GM23338 (cell line): ENCODE measurements at regions not wholly inside any gene's neighbourhood (a gene's known extent, or its start where the extent isn't known, plus 50 kb on each side); places are given as distances from the start of the nearest gene placed in this dataset.

Experiments
- ATAC-seq: fragments of 200-7000 bp; cut with Tn5 transposase; 3 replicates; pipeline ENCODE4 v1.9.1; 2020
- DNase-seq: peaks from one replicate; pipeline ENCODE4 v3.0.0-alpha.2; 2015; ENCODE audit warnings: low spot score
- H2AFZ ChIP-seq: fragments of 200-600 bp; sonication (generic); 2 replicates; pipeline ENCODE4 v1.8.0; 2016; ENCODE audit warnings: antibody characterized with exemption, mild to moderate bottlenecking, moderate library complexity
- H3F3A ChIP-seq: fragments of 200-600 bp; sonication (generic); replicated peaks from 2 replicates; pipeline ENCODE4 v1.8.0; 2017; ENCODE audit warnings: antibody characterized with exemption, mixed run types, low read depth
- H3K27ac ChIP-seq: fragments of 200-600 bp; sonication (generic); 2 replicates; pipeline ENCODE4 v1.6.1; 2016; ENCODE audit warnings: low read depth
- H3K27me3 ChIP-seq: fragments of 200-600 bp; sonication (generic); 2 replicates; pipeline ENCODE4 v1.8.0; 2016; ENCODE audit warnings: mild to moderate bottlenecking, mixed run types, moderate library complexity; ENCODE audit not compliant: insufficient read depth
- H3K36me3 ChIP-seq: fragments of 200-600 bp; sonication (generic); 2 replicates; pipeline ENCODE4 v1.8.0; 2016; ENCODE audit warnings: mild to moderate bottlenecking; ENCODE audit not compliant: insufficient read depth
- H3K4me1 ChIP-seq: fragments of 200-600 bp; sonication (generic); 2 replicates; pipeline ENCODE4 v1.8.0; 2016; ENCODE audit warnings: mild to moderate bottlenecking, moderate library complexity; ENCODE audit not compliant: insufficient read depth
- H3K4me2 ChIP-seq: fragments of 200-600 bp; sonication (generic); 2 replicates; pipeline ENCODE4 v1.7.1; 2017; ENCODE audit warnings: mixed run types
- H3K4me3 ChIP-seq: fragments of 200-600 bp; sonication (generic); 2 replicates; pipeline ENCODE4 v1.6.1; 2016; ENCODE audit warnings: mixed run types
- H3K79me2 ChIP-seq: fragments of 200-600 bp; sonication (generic); replicated peaks from 2 replicates; pipeline ENCODE4 v1.8.0; 2017; ENCODE audit warnings: mild to moderate bottlenecking; ENCODE audit not compliant: insufficient read depth
- H3K9me2 ChIP-seq: fragments of 200-600 bp; sonication (generic); 2 replicates; pipeline ENCODE4 v1.8.0; 2017; ENCODE audit not compliant: insufficient read depth
- H4K20me1 ChIP-seq: fragments of 200-600 bp; sonication (generic); replicated peaks from 2 replicates; pipeline ENCODE4 v1.8.0; 2017; ENCODE audit warnings: mild to moderate bottlenecking; ENCODE audit not compliant: insufficient read depth
- H3K27ac Mint-ChIP-seq: 2 replicates; pipeline ENCODE4 v1.8.0; 2020; ENCODE audit warnings: inconsistent platforms, mild to moderate bottlenecking, moderate library complexity, mixed read lengths
- H3K27me3 Mint-ChIP-seq: 3 replicates; pipeline ENCODE4 v1.8.0; 2022; ENCODE audit warnings: low read depth, mild to moderate bottlenecking, moderate library complexity, mixed read lengths, inconsistent platforms; ENCODE audit not compliant: insufficient read depth, poor library complexity
- H3K36me3 Mint-ChIP-seq: 3 replicates; pipeline ENCODE4 v1.8.0; 2021; ENCODE audit warnings: low read depth, mild to moderate bottlenecking, inconsistent platforms, moderate library complexity, mixed read lengths
- H3K4me1 Mint-ChIP-seq: 3 replicates; pipeline ENCODE4 v1.8.0; 2020; ENCODE audit warnings: mild to moderate bottlenecking, inconsistent platforms, mixed read lengths
- H3K4me3 Mint-ChIP-seq: 3 replicates; pipeline ENCODE4 v1.8.0; 2021; ENCODE audit warnings: moderate library complexity, mild to moderate bottlenecking, inconsistent platforms, mixed read lengths
- H3K9me3 Mint-ChIP-seq: 3 replicates; pipeline ENCODE4 v1.8.0; 2020; ENCODE audit warnings: moderate library complexity, mild to moderate bottlenecking, inconsistent platforms, mixed read lengths
- CREB1 ChIP-seq: fragments of 250-450 bp; sonication (Bioruptor Pico); IDR thresholded peaks from 2 replicates; pipeline ENCODE4 v1.5.0; 2020; ENCODE audit warnings: low read depth, mild to moderate bottlenecking, moderate library complexity
- CTCF ChIP-seq, 2 experiments: fragments of 200-600 bp in 1 of 2; sonication (generic) in 1 of 2; conservative IDR thresholded peaks; 2 replicates each; pipeline versions ENCODE4 v1.5.1 to v1.6.1; 2016 to 2017; ENCODE audit warnings: antibody characterized with exemption in 2 of 2, low read depth in 2 of 2, mild to moderate bottlenecking in 2 of 2, moderate library complexity in 1 of 2
- EZH2phosphoT487 ChIP-seq: fragments of 200-600 bp; sonication (generic); IDR thresholded peaks from one replicate; pipeline ENCODE4 v1.8.1; 2018; ENCODE audit warnings: antibody characterized with exemption; ENCODE audit not compliant: unreplicated experiment
- JUNB ChIP-seq: IDR thresholded peaks from one replicate; pipeline ENCODE4 v1.6.1; 2016; ENCODE audit warnings: antibody characterized with exemption; ENCODE audit not compliant: unreplicated experiment
- NANOG ChIP-seq: IDR thresholded peaks from 2 replicates; pipeline ENCODE4 v1.6.1; 2016; ENCODE audit warnings: antibody characterized with exemption, borderline replicate concordance
- POLR2AphosphoS5 ChIP-seq: IDR thresholded peaks from 2 replicates; pipeline ENCODE4 v1.6.1; 2016; ENCODE audit warnings: antibody characterized with exemption, low read depth
- REST ChIP-seq: IDR thresholded peaks from one replicate; pipeline ENCODE4 v1.6.1; 2018; ENCODE audit warnings: antibody characterized with exemption; ENCODE audit not compliant: unreplicated experiment
- STAT1 ChIP-seq: IDR thresholded peaks from one replicate; pipeline ENCODE4 v1.6.1; 2016; ENCODE audit warnings: antibody characterized with exemption; ENCODE audit not compliant: unreplicated experiment
- ZNF114 ChIP-seq: fragments of 250-450 bp; sonication (Bioruptor Pico); IDR thresholded peaks from 2 replicates; pipeline ENCODE4 v1.5.0; 2020; ENCODE audit warnings: mild to moderate bottlenecking, moderate library complexity
- ZNF331 ChIP-seq: fragments of 250-450 bp; sonication (Bioruptor Pico); IDR thresholded peaks from 2 replicates; pipeline ENCODE4 v1.5.0; 2020; ENCODE audit warnings: low read depth, mild to moderate bottlenecking, moderate library complexity
- ZNF462 ChIP-seq: fragments of 250-450 bp; sonication (Bioruptor Pico); IDR thresholded peaks from 2 replicates; pipeline ENCODE4 v1.5.0; 2020; ENCODE audit warnings: mild to moderate bottlenecking, moderate library complexity

GRCh38 chr18:30766053-30766452 lies 276.5 kb downstream of the DSC3 start (continued):
- TF ChIP-seq REST: no peak
- no peak for TF ChIP-seq NANOG
- TF ChIP-seq STAT1: no peak

GRCh38 chr18:30765247-30765646 lies 277.3 kb downstream of the DSC3 start:
- H3K36me3 ChIP-seq: no peaks in the 10 kb centered on the region
- no peaks in the 10 kb centered on the region for H3F3A ChIP-seq
- no peaks in the 10 kb centered on the region for H3K79me2 ChIP-seq
- H3K4me1 ChIP-seq: peaks cover 26% of the 10 kb centered on the region
- Mint-ChIP-seq H3K4me3 (no peak overlapping the region), H3K36me3 (peaks cover 41% of the 10 kb centered on the region), H3K27me3 (peaks cover 2% of the 10 kb centered on the region), H3K4me1 (peaks cover 36% of the 10 kb centered on the region), H3K9me3 (peaks cover 24% of the 10 kb centered on the region), H3K27ac (no peak overlapping the region)
- no peak for DNase-seq
- no peak overlapping the region for H2AFZ ChIP-seq
- H3K4me2 ChIP-seq: no peak overlapping the region
- no peak overlapping the region for H3K27ac ChIP-seq
- no peak for ATAC-seq
- no peak overlapping the region for H3K4me3 ChIP-seq
- H3K9me2 ChIP-seq: peaks cover 5% of the 10 kb centered on the region; the same call in 1 of the 2 replicates
- no peaks in the 10 kb centered on the region for H4K20me1 ChIP-seq
- peaks cover 12% of the 10 kb centered on the region; the same call in 1 of the 2 replicates for H3K27me3 ChIP-seq
- TF ChIP-seq ZNF331 (CRISPR knock-in tag): no peak
- no peak for TF ChIP-seq ZNF114 (CRISPR knock-in tag)
- TF ChIP-seq NANOG: no peak
- TF ChIP-seq CREB1: no peak
- TF ChIP-seq POLR2AphosphoS5: no peak
- TF ChIP-seq CTCF (conservative IDR thresholded peaks at IDR 0.05; ENCODE audit: low read depth in 2 of 2): no peak
- TF ChIP-seq EZH2phosphoT487: no peak
- TF ChIP-seq STAT1: no peak
- TF ChIP-seq ZNF462 (CRISPR knock-in tag): no peak
- TF ChIP-seq JUNB: no peak
